ENCODE measurements at regions not wholly inside any gene's neighbourhood (a gene's known extent, or its start where the extent isn't known, plus 50 kb on each side); places are given as distances from the start of the nearest gene placed in this dataset.

DNA sequence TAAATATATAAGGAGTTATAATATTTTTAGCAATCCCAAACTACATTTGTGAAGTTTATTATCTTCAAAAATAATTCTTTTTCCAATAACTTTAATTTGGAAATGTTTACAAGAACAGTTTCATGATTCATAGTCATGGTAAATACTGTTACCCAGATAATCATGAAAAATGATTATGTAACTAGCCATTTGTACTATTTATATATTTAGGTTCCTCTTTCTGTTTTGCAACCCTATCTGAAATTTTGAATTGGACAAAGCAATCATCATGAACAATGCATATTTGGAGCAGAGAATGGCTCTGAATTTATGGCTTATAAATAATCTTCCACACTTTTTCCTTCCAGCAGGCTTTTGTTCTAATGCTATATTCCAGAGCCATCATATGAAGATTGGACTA is 499.7 kb downstream of the SLCO4C1 start:
- FAIRE-seq = no peak
- H3K27ac ChIP-seq (ENCODE audit: low read depth in 2 of 2, low read length in 2 of 2) = no peak overlapping the region
- no peak for DNase-seq
- H3K9me3 ChIP-seq (ENCODE audit: control insufficient read depth in 2 of 3, insufficient read depth in 1 of 3, low read length in 3 of 3) = no peaks in the 10 kb centered on the region
- no peak overlapping the region for H3K9ac ChIP-seq (ENCODE audit: low read length in 3 of 3)
- no peaks in the 10 kb centered on the region for H3K36me3 ChIP-seq (ENCODE audit: control insufficient read depth in 2 of 3, insufficient read depth in 3 of 3, low read length in 3 of 3)
- TF ChIP-seq, protein P1, sequence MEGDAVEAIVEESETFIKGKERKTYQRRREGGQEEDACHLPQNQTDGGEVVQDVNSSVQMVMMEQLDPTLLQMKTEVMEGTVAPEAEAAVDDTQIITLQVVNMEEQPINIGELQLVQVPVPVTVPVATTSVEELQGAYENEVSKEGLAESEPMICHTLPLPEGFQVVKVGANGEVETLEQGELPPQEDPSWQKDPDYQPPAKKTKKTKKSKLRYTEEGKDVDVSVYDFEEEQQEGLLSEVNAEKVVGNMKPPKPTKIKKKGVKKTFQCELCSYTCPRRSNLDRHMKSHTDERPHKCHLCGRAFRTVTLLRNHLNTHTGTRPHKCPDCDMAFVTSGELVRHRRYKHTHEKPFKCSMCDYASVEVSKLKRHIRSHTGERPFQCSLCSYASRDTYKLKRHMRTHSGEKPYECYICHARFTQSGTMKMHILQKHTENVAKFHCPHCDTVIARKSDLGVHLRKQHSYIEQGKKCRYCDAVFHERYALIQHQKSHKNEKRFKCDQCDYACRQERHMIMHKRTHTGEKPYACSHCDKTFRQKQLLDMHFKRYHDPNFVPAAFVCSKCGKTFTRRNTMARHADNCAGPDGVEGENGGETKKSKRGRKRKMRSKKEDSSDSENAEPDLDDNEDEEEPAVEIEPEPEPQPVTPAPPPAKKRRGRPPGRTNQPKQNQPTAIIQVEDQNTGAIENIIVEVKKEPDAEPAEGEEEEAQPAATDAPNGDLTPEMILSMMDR (IDR thresholded peaks at IDR 0.05; ENCODE audit: borderline replicate concordance, extremely low read depth, insufficient read depth) = no peak
- H3K4me3 ChIP-seq (ENCODE audit: low read length in 3 of 3) = no peak overlapping the region
- intact Hi-C loops (cut with DNase I) = no loop called here
- H3K27me3 ChIP-seq (ENCODE audit: control insufficient read depth, insufficient read depth, low read length) = no peaks in the 10 kb centered on the region
- no peaks in the 10 kb centered on the region for H3K4me1 ChIP-seq (ENCODE audit: control insufficient read depth in 2 of 3, insufficient read depth in 2 of 3, low read depth in 1 of 3, low read length in 3 of 3)

GRCh38 chr5:101788797-101789196 is 507.3 kb downstream of the SLCO4C1 start:
- DNase-seq = peak in 1 of 5 donors; percentile 21
- Histone ChIP-seq H3K4me1 (ENCODE audit: control insufficient read depth in 2 of 3, insufficient read depth in 2 of 3, low read depth in 1 of 3, low read length in 3 of 3) (no peaks in the 10 kb centered on the region), H3K9me3 (ENCODE audit: control insufficient read depth in 2 of 3, insufficient read depth in 1 of 3, low read length in 3 of 3) (no peaks in the 10 kb centered on the region), H3K36me3 (ENCODE audit: control insufficient read depth in 2 of 3, insufficient read depth in 3 of 3, low read length in 3 of 3) (no peaks in the 10 kb centered on the region), H3K27ac (ENCODE audit: low read depth in 2 of 2, low read length in 2 of 2) (no peak overlapping the region), H3K4me3 (ENCODE audit: low read length in 3 of 3) (no peak overlapping the region), H3K27me3 (ENCODE audit: control insufficient read depth, insufficient read depth, low read length) (no peaks in the 10 kb centered on the region), H3K9ac (ENCODE audit: low read length in 3 of 3) (no peak overlapping the region)
- no peak for FAIRE-seq
- intact Hi-C loops (cut with DNase I) = no loop called here
- TF ChIP-seq, protein P1 (IDR thresholded peaks at IDR 0.05; ENCODE audit: borderline replicate concordance, extremely low read depth, insufficient read depth) = no peak

- intact Hi-C loops (cut with DNase I) = no loop called here
- Histone ChIP-seq H3K9ac (ENCODE audit: low read length in 3 of 3) (no peak overlapping the region), H3K4me3 (ENCODE audit: low read length in 3 of 3) (no peak overlapping the region), H3K27me3 (ENCODE audit: control insufficient read depth, insufficient read depth, low read length) (no peaks in the 10 kb centered on the region), H3K36me3 (ENCODE audit: control insufficient read depth in 2 of 3, insufficient read depth in 3 of 3, low read length in 3 of 3) (no peaks in the 10 kb centered on the region), H3K4me1 (ENCODE audit: control insufficient read depth in 2 of 3, insufficient read depth in 2 of 3, low read depth in 1 of 3, low read length in 3 of 3) (no peaks in the 10 kb centered on the region), H3K9me3 (ENCODE audit: control insufficient read depth in 2 of 3, insufficient read depth in 1 of 3, low read length in 3 of 3) (no peaks in the 10 kb centered on the region), H3K27ac (ENCODE audit: low read depth in 2 of 2, low read length in 2 of 2) (no peak overlapping the region)
- no peak for FAIRE-seq
- TF ChIP-seq, protein P1 (IDR thresholded peaks at IDR 0.05; ENCODE audit: borderline replicate concordance, extremely low read depth, insufficient read depth) = no peak
- no peak for DNase-seq
These were observed 511.0 kb downstream of the SLCO4C1 start for GRCh38 chr5:101785090-101785489.
